NCI-H526 treated with DMSO at 0.1 percent for 48 hours (cell line): ENCODE measurements at regions not wholly inside any gene's neighbourhood (a gene's known extent, or its start where the extent isn't known, plus 50 kb on each side); places are given as distances from the start of the nearest gene placed in this dataset.
"Not testable (repeated sequence)": the region's sequence is repeated elsewhere in the genome, so short reads cannot be mapped to it uniquely, and the experiment has no call there.

Experiments used
- DNase-seq: peaks from one replicate; lab custom pipeline; 2025; lab: John Stamatoyannopoulos, UW

GRCh38 chr1:29945426-29945825 lies 709.1 kb downstream of the PTPRU start:
- no peak for DNase-seq

GRCh38 chr1:29944253-29944905 lies 708.1 kb downstream of the PTPRU start:
- DNase-seq, result no peak

GRCh38 chr1:29943034-29943433 lies 706.7 kb downstream of the PTPRU start:
- no peak for DNase-seq

- DNase-seq, result no peak
These were observed 702.8 kb downstream of the PTPRU start for GRCh38 chr1:29939079-29939478.

- DNase-seq, result no peak
These were observed 701.0 kb downstream of the PTPRU start for GRCh38 chr1:29937356-29937755.

- peak; percentile 79 for DNase-seq
These were observed 699.8 kb downstream of the PTPRU start for GRCh38 chr1:29936031-29936544.

- DNase-seq, result no peak
These were observed 698.0 kb downstream of the PTPRU start for GRCh38 chr1:29934255-29934772.

- DNase-seq, result peak; percentile 81
These were observed 696.7 kb downstream of the PTPRU start for GRCh38 chr1:29933067-29933466.

- DNase-seq, result no peak
These were observed 696.3 kb downstream of the PTPRU start for GRCh38 chr1:29932626-29933025.

- DNase-seq, result no peak
These were observed 695.3 kb downstream of the PTPRU start for GRCh38 chr1:29931477-29932175.

- DNase-seq, result no peak
These were observed 688.7 kb downstream of the PTPRU start for GRCh38 chr1:29925058-29925457.

GRCh38 chr1:29924017-29924431 lies 687.7 kb downstream of the PTPRU start:
- DNase-seq, result no peak

- DNase-seq, result no peak
These were observed 685.4 kb downstream of the PTPRU start for GRCh38 chr1:29921741-29922140.

- no peak for DNase-seq
These were observed 684.5 kb downstream of the PTPRU start for GRCh38 chr1:29920784-29921183.

GRCh38 chr1:29920316-29920715 lies 684.0 kb downstream of the PTPRU start:
- no peak for DNase-seq

- not testable (repeated sequence) for DNase-seq
These were observed 682.7 kb downstream of the PTPRU start for GRCh38 chr1:29919041-29919440.

- no peak for DNase-seq
These were observed 680.5 kb downstream of the PTPRU start for GRCh38 chr1:29916656-29917369.

- DNase-seq, result no peak
These were observed 678.6 kb downstream of the PTPRU start for GRCh38 chr1:29914936-29915335.

- peak; percentile 9 for DNase-seq
These were observed 676.1 kb downstream of the PTPRU start for GRCh38 chr1:29912425-29912824.

- no peak for DNase-seq
These were observed 673.6 kb downstream of the PTPRU start for GRCh38 chr1:29909962-29910361.

GRCh38 chr1:29907596-29907995 lies 671.3 kb downstream of the PTPRU start:
- no peak for DNase-seq

- no peak for DNase-seq
These were observed 670.6 kb downstream of the PTPRU start for GRCh38 chr1:29906927-29907326.
